HG02571 (cell line): ENCODE measurements at regions not wholly inside any gene's neighbourhood (a gene's known extent, or its start where the extent isn't known, plus 50 kb on each side); places are given as distances from the start of the nearest gene placed in this dataset.

Experiments used
- ATAC-seq: cut with Tn5 transposase; IDR thresholded peaks from one replicate; pipeline ENCODE4 v1.9.1; 2021; ENCODE audit warnings: mild to moderate bottlenecking, moderate library complexity; ENCODE audit not compliant: unreplicated experiment

DNA sequence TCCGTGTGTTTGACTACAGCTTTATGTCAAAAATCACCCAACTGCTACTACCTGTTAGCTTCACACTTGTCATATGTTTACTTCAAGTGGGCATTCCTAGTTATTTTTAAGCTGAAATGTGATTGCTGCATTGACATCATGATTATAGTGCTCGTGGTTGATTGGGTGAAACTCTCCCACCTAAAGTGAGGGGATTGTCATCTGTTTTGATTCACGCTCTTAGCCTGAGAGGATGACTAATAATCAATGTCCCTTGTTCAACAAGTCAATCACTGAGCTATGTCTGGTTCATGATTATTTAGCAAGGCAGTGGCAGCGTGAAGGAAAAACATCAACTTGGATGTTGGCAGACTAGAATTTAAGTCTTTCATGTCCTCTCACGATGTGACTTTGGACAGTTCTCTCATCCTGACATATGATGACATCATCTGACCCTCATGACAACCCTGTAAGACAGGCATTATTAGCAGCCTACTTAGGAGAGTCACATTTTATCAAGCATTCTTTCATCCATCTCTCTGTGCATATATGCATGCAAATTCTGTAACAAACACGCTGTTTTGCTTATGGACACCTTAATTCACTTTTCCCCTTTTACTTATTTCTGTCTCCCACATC is 352.6 kb upstream of the ZMIZ1 start:
- no peak for ATAC-seq

DNA sequence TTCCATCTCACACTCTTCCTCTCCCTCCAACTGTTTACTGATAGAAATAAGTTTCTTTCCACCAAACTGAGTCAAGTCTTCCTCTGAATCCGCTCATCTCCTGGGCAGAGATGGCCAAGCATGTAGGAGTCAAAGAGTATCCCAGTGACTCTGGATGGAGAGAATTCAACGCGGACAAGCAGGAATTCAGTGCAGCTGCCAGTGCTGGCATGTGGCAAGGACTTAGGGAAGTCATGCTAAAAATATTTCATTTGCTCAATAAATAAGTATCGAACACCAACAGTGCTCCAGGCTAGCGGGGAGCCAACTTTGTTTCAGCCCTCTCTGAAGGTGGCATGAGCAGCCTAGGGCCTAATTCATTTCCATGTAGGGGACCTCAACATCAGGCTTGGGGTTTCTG is 351.6 kb upstream of the ZMIZ1 start:
- ATAC-seq: no peak

DNA sequence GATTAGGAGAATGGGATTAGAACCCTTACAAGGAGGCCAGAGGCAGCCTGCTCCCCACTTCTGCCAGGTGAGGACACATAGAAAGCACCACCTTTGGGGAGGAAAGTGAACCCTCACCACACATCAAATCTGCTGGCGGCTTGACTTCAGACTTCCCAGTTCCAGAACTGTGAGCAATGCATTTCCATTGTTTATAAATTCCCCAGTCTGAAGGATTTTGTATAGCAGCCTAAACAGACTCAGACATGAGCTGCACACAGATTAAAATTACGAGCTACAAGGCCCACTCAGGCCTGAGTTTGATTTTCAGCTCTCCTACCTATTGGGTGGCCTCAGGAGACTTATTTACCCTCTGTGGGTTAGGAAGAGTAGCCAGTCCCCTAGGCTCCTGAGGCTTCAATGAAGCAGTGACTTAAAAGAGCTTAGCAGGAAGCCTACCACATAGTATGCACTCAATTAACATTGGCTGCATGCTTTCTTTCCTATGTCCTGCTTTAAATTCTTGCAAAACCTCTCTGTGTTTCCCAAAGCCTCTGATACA is 350.7 kb upstream of the ZMIZ1 start:
- ATAC-seq: no peak

DNA sequence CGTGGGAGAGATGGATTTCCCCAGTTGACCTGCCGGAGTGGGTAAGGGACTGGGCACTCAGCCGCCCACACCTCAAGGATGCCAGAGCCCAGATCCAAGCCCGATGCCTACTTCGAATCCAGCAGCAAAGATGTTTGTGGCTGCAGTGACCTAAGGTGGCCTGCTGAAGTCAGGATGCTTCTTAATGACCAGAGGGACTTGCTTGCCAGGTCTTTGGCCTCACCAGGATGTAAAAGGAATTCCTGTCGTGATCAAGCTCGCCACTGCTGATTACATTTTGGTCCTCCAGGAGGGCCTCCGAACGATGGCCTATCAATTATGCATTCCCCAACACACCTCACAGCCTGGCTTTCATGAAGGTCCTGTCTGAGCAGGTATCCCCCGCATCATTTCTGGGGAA is 349.5 kb upstream of the ZMIZ1 start:
- ATAC-seq: no peak

DNA sequence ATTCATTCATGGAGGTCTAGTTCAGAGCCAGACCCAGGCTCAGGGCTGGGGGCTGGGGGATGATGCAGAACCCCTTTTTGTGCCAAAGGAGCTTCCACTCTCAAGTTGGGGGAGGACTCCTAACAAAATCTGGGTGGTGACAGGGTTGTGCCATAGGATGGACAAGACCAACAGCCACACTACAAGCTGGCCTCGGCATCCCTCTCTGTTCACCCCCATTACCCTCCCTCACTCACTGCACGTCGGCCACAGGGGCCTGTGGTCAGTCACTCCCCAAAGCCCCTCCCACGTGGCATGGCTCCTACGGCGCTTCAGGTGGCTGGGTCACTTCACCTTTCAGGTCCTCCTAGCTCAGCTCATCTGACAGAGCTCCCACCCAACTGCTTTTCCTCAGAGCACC is 348.7 kb upstream of the ZMIZ1 start:
- no peak for ATAC-seq

DNA sequence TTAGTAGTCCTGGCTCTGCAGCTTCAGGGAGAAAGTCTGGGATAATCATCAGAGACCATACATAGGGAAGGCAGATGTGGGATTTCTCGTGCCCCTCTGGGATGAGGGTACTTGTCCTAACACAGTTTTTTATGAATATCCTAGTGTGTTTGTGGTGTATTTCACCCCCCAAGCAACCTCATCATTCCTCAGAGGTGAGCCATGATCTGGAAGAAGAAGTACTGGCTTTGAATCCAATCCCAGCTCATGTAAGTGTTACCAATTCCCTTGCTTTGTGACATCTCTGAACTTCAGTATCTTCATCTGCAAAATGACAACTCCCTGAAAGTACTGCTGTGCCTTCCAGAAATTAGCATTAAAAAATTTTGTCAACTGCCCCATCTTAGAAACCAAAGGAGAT is 347.5 kb upstream of the ZMIZ1 start:
- no peak for ATAC-seq

DNA sequence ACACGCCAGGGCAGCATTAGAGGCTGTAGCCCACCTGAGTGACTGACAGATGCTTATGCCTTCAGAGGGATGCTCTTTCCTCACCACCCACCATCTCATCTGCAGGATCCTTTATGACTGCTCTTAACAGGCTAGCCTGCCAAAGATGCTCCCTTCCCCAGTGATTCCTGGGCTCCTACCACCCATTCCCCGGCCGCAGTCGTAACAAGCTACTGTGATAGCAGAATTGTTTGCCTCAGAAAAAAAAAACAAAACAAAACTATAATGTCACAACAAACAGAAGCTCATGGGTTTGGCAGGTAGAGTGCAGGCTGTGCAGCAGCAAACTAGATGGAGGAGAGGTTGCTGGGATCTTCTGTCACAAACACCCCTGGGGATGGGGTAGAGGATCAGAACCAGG is 343.9 kb upstream of the ZMIZ1 start:
- no peak for ATAC-seq

DNA sequence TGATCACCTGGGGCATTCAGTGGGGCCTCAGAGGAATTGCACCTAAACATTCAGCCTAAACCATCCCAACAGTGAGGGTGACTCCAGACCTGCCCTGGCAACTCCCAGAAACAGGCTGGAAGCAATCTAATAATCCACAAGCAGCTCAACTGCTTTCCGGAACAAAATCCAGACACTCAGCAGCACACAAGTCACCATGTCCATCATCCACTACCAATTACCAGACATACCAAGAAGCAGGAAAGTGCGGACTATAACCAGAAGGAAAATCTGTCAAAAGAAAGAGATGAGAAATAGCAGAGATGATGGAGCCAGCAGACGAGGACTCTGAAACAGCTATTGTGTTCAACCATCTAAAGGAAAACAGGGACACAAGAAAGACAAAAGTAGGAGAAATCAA is 342.6 kb upstream of the ZMIZ1 start:
- no peak for ATAC-seq

DNA sequence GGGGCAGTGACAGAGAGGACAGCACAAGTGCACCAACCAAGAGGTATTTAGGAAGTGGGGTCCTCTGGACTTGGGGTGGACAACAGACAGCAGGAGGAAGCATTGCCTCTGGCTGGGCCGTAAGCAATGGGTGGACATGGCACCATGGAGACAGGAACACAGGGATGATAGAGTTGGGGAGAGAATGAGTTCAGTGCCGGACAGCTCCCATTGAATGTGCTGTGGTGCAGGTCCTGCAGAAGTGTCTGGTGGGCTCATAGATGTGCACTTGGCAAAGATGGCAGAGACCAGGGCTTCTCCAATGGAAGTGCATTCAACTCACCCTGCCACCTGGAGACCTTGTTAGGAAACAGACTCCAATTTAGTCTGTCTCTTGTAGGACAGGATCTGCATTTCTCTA is 341.5 kb upstream of the ZMIZ1 start:
- no peak for ATAC-seq

DNA sequence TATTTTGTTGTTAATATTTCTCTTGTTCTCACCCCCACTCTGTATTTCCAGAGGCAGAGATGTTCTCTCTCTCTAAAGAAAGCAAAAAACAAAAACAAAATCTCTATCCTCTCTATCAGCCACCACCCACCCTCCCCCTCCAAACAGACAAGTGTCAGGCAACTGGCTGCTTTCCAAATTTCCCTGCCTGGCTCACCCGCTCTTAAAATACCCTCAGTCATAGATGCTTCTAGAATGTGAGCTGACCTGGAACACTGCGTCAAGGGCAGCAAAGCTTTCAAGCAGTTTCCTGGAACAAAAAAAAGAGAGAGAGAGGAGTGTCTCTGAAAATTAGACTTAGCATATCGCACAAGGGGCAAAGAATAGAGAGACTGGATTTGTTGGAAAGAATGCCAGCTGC is 341.0 kb upstream of the ZMIZ1 start:
- no peak for ATAC-seq

DNA sequence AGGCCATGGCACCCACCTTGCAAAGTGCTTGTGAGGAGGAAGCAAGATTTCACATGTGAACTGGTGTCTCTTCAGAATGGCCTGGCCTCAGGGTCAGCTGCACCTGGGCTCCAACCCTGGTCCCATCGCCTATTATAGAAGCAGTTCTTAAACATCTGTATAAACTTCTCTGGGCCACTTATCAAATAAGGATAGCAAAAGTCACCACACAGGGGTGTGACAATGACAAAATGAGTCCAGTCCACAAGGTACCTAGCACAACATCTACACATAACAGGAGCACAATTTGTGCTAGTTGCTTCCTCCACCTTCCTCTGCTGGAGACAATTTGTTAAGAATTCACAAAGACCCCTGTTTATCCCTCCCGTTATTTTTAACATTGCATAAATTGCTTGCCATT is 340.6 kb upstream of the ZMIZ1 start:
- no peak for ATAC-seq

DNA sequence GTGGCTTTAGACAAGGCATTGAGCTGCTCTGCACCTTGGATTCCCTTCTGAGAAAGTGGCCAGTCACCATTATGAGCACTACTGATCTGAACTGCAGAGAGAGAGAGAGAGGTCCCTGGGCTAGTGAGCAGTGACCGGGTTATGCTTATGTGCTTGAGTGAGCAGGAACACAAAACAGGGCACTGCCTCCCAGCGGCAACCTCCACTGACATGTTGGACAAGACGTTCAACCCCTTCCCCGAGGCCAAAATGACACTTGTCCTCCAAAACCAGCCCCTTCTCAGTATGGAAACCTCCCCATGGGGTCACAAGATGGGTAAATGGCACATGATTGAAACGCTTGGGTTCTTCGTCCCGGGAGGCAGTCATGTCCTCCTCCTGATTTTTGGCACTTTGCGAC is 339.4 kb upstream of the ZMIZ1 start:
- ATAC-seq: no peak

DNA sequence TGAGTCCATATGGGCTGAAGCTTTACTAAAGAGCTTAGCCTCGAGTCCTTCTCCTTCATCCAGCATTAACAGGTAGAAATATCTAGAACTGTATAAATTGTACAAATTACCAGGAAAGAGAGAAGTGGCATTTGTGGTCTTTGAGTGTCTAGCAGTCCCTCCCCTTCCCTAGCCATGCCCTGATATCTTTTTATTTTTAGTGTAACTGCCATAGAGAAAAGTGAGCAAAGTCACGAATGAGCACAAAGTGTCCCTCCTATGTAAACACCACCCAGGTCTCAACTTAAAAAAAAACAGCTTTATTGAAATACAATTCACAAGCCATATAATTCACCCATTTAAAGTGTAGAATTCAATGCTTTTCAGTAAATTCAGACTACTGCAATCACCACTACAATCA is 339.0 kb upstream of the ZMIZ1 start:
- ATAC-seq: no peak

DNA sequence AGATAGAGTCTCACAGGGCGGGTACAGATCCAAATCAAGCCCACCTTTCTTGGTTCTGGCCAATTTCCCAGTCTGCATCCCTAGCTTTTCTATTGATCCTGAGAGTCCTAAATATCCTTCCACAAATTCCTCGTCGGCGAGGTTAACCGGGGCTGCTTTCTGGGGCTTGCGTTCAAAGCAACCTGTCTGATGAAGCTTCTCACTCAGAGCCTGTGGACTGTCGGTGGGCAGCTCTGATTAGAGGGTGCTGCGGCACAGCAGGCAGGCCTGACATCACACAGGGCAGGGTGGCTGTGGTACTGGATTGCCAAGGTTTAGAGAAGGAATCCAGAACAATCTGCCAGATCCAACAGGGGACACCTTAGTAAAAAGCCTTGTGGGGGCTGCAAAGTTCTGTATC is 338.0 kb upstream of the ZMIZ1 start:
- no peak for ATAC-seq

DNA sequence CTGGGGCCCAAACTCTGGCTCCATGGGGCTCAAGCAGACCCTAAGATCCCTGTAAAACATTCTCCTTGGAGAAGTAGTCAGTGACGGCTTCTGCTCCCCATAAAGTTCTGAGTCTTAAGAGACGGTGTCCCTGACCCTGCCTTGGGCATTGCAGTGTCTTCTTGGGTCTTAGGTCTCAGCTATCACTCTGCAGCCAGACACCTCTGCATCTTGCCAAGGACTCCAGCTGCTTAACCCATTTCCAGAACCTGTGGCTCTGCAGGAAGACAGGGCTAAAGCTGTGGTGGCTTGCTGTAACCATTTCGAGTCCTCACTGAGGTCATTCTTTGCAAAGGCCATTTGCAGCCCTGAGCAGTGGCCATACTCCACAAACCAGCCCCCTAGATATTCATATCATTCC is 337.1 kb upstream of the ZMIZ1 start:
- no peak for ATAC-seq

DNA sequence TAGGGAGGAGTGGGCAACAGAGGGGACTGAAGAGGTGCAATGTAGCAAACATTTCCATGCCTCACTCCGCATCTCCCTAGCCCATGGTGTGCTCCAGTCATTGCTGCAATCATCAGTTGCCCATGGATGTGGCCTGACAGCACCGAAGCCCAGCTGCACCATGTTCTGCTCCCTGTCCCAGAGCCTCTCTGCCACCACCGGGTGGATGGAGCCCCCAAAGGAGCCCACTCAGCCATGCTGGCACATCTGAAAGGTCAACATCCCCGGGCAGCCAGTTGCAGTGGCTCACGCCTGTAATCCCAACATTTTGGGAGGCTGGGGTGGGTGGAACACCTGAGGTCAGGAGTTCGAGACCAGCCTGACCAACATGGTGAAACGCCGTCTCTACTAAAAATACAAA is 336.4 kb upstream of the ZMIZ1 start:
- ATAC-seq: no peak

DNA sequence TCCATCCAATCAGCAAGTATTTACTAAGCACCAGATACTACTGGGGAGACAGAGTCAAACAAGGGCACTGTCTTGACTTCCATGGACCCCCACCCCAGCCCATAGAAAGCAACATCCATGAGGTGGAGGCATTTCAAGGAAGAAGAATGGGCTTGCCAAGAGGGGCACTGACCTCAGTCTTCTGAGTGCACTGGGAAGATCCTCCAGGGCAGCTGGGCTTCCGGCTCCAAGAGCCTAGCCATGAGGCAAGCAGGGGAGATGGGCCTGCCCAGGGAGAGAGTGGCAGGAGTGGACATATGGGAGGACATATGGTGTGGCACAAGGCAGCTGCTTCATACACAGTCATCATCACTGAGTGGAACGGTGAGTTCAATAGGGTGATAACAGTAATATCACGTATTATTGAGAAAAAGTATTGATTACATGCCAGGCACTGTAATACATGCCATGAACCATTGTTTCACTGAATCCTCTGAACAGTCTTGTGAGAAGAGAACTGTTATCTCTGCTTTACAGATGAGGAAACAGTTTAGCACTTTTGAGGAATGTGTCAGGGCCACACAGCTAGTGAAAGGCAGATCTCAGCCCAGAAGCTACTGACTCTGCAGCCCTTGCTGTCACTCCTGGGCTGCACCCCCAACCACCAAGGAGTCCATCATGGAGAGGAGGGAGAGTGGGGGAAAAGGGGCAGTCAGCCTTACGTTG is 331.7 kb upstream of the ZMIZ1 start:
- no peak for ATAC-seq

DNA sequence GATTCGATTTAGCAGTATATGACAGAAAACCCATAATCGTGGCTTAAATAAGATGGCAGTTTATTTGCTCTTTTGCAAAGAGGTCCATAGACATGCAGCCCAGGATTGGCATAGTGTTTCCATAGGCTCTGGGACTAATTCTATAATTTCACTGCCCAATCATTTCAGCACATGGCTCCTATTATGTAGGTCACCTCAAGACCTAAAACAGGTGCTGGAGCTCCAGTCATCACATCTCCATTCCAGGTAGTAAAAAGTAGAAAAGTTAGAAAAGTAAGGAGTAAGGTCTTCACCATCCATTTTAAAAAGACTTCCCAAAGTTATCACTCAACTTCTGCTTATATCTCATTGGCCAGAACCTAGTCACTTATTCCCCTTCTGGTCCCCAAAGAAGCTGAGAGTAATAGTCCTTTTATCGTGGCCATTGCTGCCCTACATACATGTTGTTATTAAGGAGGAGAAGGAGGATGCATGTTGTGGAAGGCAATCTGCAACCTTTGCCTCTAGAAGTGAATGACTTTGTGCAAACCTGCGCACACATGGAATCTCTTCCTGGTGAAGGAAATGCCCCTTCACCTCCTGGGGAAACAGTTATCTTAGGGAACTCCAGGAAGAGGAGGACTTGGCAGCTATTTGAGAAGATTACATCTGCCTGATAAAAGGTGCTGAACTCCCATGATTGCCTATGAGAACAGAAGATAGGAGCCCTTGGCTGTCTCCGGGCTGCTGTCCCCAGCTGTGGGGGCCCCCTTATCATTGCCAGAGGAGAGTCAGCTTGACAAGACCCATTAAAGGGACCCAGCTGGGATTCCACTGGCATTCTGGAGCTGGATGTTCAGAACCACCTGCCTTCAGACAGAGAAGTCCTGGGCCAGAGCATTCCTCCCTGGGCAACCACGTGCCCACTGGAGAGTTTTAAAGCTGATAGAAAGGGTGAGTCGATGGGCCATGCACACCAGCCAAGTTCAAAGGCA is 330.6 kb upstream of the ZMIZ1 start:
- ATAC-seq: no peak

DNA sequence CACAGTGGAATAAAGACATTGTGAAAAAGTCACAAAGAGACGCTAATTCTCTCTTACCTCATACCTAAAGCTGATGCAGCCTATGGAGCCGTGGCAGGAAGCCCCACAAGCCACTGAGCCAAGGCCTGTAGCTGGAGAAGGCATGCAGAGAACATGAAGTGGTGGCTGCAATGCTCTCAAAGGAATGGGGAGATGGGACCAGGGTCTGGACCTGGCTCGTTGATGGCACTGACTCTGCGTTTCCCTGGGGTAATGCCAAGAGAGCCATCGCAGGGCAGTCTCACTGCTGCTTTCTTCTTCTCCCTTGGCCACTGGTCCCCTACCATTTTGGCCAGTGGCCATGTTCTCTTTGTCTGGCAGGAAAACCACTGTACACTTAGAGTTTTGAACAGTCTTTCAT is 329.9 kb upstream of the ZMIZ1 start:
- ATAC-seq: no peak

DNA sequence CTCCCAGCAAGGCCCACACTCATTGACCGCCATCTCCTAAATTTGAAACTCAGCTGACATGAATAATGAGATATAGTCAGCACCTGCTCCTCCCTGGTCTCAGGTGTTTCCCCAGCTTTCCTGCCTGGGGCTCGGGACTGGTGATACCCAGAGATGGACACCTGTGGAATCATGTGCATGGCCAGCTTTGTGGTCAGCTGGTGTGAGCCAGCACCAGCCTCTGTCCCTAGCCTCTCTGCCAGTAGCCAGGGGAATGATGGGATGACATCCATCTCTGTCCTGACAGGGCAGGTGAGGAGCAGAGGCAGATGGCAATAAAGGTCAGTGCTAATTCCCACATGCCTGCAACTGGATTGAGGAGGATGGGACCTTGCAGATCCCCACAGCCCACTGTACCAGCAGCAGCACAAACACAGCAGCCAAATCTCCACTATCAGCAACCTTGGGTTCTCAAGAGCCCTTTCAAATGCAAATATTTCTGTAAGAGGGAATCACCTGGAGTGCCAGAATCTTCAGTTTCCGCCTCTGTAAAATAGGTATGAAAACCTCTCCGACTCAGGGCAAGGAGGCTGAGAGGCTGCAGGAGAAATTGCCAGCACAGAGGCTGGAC is 329.2 kb upstream of the ZMIZ1 start:
- ATAC-seq: no peak
